NB4 (cell line): ENCODE measurements at regions not wholly inside any gene's neighbourhood (a gene's known extent, or its start where the extent isn't known, plus 50 kb on each side); places are given as distances from the start of the nearest gene placed in this dataset.

Experiments
- DNase-seq: peaks from one replicate; pipeline ENCODE4 v3.0.0; 2010; ENCODE audit warnings: low read depth
- H3K4me3 ChIP-seq: one replicate; pipeline ENCODE4 v1.5.1; 2011; ENCODE audit warnings: mild to moderate bottlenecking, low read depth, low read length, moderate library complexity
- CTCF ChIP-seq: IDR thresholded peaks from one replicate; pipeline ENCODE4 v1.5.1; 2012; ENCODE audit warnings: low read depth, low read length
- MAX ChIP-seq: IDR thresholded peaks from 2 replicates; pipeline ENCODE4 v1.6.1; 2011; ENCODE audit warnings: low read depth, low read length
- MYC ChIP-seq: IDR thresholded peaks from 2 replicates; pipeline ENCODE4 v1.6.1; 2011; ENCODE audit warnings: low read depth, low read length
- POLR2A ChIP-seq: IDR thresholded peaks from 2 replicates; pipeline ENCODE4 v1.6.1; 2011; ENCODE audit warnings: mild to moderate bottlenecking; ENCODE audit not compliant: insufficient read length; ENCODE audit errors: extremely low read depth

- no peak for DNase-seq
- no peak overlapping the region for H3K4me3 ChIP-seq
- no peak for TF ChIP-seq MYC
- no peak for TF ChIP-seq POLR2A
- TF ChIP-seq CTCF, result no peak
- TF ChIP-seq MAX, result no peak
Measured at GRCh38 chr4:52256522-52256921, 205.4 kb downstream of the SPATA18 start.

- no peak for TF ChIP-seq POLR2A
- TF ChIP-seq MAX, result no peak
- TF ChIP-seq MYC, result no peak
- TF ChIP-seq CTCF, result no peak
- no peak for DNase-seq
- no peak overlapping the region for H3K4me3 ChIP-seq
Measured at GRCh38 chr4:52259978-52260377, 208.9 kb downstream of the SPATA18 start.

GRCh38 chr4:52260514-52261210, 209.6 kb downstream of the SPATA18 start:
- H3K4me3 ChIP-seq, result no peak overlapping the region
- no peak for DNase-seq
- TF ChIP-seq POLR2A (no peak), MYC (no peak), MAX (no peak), CTCF (no peak)

- no peak for DNase-seq
- H3K4me3 ChIP-seq, result no peak overlapping the region
- no peak for TF ChIP-seq MAX
- TF ChIP-seq POLR2A, result no peak
- no peak for TF ChIP-seq MYC
- TF ChIP-seq CTCF, result no peak
Measured at GRCh38 chr4:52263607-52264006, 212.5 kb downstream of the SPATA18 start.

- no peak overlapping the region for H3K4me3 ChIP-seq
- no peak for DNase-seq
- no peak for TF ChIP-seq MAX
- TF ChIP-seq CTCF, result no peak
- no peak for TF ChIP-seq POLR2A
- TF ChIP-seq MYC, result no peak
Measured at GRCh38 chr4:52265781-52266525, 214.8 kb downstream of the SPATA18 start.
